Epithelial cell of proximal tubule (primary cell): ENCODE measurements at regions not wholly inside any gene's neighbourhood (a gene's known extent, or its start where the extent isn't known, plus 50 kb on each side); places are given as distances from the start of the nearest gene placed in this dataset.

ENCODE experiments used
- DNase-seq: peaks from one replicate; pipeline ENCODE4 v3.0.0-alpha.2; 2011; ENCODE audit warnings: low read depth
- H3K4me3 ChIP-seq: 2 replicates; pipeline ENCODE4 v1.5.1; 2011; ENCODE audit warnings: low read depth, mild to moderate bottlenecking, low read length
- TF ChIP-seq, protein P1 (sequence below): conservative IDR thresholded peaks from 2 replicates; pipeline ENCODE4 v1.5.1; 2012; ENCODE audit warnings: low read depth, mild to moderate bottlenecking, low read length

- H3K4me3 ChIP-seq, result no peak overlapping the region
- TF ChIP-seq, protein P1, sequence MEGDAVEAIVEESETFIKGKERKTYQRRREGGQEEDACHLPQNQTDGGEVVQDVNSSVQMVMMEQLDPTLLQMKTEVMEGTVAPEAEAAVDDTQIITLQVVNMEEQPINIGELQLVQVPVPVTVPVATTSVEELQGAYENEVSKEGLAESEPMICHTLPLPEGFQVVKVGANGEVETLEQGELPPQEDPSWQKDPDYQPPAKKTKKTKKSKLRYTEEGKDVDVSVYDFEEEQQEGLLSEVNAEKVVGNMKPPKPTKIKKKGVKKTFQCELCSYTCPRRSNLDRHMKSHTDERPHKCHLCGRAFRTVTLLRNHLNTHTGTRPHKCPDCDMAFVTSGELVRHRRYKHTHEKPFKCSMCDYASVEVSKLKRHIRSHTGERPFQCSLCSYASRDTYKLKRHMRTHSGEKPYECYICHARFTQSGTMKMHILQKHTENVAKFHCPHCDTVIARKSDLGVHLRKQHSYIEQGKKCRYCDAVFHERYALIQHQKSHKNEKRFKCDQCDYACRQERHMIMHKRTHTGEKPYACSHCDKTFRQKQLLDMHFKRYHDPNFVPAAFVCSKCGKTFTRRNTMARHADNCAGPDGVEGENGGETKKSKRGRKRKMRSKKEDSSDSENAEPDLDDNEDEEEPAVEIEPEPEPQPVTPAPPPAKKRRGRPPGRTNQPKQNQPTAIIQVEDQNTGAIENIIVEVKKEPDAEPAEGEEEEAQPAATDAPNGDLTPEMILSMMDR, result no peak
- DNase-seq, result peak; percentile 16
Observed at GRCh38 chr6:139625998-139626975, 251.8 kb upstream of the CITED2 start.

GRCh38 chr6:139625081-139625939 lies 250.9 kb upstream of the CITED2 start:
- H3K4me3 ChIP-seq, result no peak overlapping the region
- no peak for DNase-seq
- TF ChIP-seq, protein P1, result no peak

- no peak overlapping the region for H3K4me3 ChIP-seq
- no peak for DNase-seq
- TF ChIP-seq, protein P1, result no peak
Observed at GRCh38 chr6:139623372-139623771, 248.9 kb upstream of the CITED2 start.

DNA sequence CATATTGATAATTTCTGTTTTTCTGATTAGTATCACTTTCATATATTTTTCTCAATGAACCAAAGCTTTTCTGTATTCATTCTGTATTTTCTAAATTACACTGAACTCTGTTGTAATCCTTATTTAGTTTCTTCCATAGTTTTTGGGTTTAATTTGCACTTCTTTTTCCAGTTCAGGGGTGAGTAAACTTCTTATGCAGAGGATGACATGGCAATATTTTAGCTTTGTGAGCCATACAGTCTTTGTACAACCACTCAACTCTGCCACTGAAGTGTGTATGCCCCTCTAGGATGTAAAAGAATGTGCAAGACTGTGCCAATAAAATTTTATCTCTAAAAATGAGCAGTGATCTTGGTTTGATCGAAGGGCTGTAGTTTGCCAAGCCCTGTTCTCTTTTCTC lies 239.0 kb upstream of the CITED2 start:
- H3K4me3 ChIP-seq, result no peak overlapping the region
- TF ChIP-seq, protein P1, result no peak
- no peak for DNase-seq

GRCh38 chr6:139612135-139612465 lies 237.7 kb upstream of the CITED2 start:
- no peak for DNase-seq
- no peak overlapping the region for H3K4me3 ChIP-seq
- TF ChIP-seq, protein P1, result no peak

DNA sequence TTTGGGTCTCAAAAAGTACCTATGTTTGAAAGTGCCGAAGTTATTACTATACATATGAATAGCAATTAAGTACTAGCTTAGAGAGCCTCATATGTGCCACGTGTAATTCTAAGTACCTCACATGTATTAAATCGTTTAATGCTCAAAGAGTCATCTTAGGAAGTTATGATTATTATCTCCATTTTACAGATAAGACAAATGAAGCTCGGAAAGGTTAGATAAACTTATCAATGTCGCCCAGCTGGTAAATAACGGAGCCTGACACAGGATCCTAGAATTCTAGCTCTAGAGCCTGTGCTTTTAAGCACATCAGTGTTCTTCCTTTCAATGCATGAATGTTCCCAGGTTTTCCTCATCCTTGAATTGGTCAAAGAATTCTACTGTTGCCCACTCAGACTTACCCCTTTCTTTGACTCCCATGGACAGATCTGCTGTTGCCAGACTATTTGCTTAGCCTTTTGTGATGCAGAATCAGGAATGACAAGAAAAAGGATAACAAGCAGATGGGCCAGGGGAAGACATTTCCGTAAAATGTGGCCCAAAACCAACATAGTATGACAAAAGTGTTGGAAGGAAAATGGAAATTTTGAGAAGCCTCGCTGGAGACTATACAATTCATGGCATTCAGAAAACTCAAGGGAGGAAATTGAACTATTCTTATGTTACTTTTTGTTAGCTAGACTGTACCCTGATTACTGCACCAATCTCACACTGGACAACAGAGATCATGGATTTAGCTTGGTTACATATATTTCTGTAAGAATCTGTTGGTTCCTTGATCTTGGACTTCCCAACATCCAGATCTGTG lies 237.1 kb upstream of the CITED2 start:
- TF ChIP-seq, protein P1, result no peak
- H3K4me3 ChIP-seq, result no peak overlapping the region
- no peak for DNase-seq
